ENCODE measurements at regions not wholly inside any gene's neighbourhood (a gene's known extent, or its start where the extent isn't known, plus 50 kb on each side); places are given as distances from the start of the nearest gene placed in this dataset.

GRCh38 chr1:229031481-229032341 is 239.2 kb upstream of the RAB4A start:
- DNase-seq (ENCODE audit: low read depth), result no peak

- DNase-seq (ENCODE audit: low read depth), result no peak
Measured at GRCh38 chr1:229032375-229032774, 238.5 kb upstream of the RAB4A start.

GRCh38 chr1:229033480-229033879 is 237.4 kb upstream of the RAB4A start:
- no peak for DNase-seq (ENCODE audit: low read depth)

GRCh38 chr1:229034342-229034741 is 236.6 kb upstream of the RAB4A start:
- DNase-seq (ENCODE audit: low read depth), result no peak

GRCh38 chr1:229035054-229035747 is 235.7 kb upstream of the RAB4A start:
- no peak for DNase-seq (ENCODE audit: low read depth)

GRCh38 chr1:229035748-229036082 is 235.2 kb upstream of the RAB4A start:
- DNase-seq (ENCODE audit: low read depth), result no peak

GRCh38 chr1:229037806-229038405 is 233.0 kb upstream of the RAB4A start:
- DNase-seq (ENCODE audit: low read depth), result no peak

GRCh38 chr1:229040630-229041358 is 230.1 kb upstream of the RAB4A start:
- DNase-seq (ENCODE audit: low read depth), result peak; percentile 4

GRCh38 chr1:229041946-229042345 is 229.0 kb upstream of the RAB4A start:
- no peak for DNase-seq (ENCODE audit: low read depth)

- DNase-seq (ENCODE audit: low read depth), result no peak
Measured at GRCh38 chr1:229042482-229042881, 228.4 kb upstream of the RAB4A start.

- no peak for DNase-seq (ENCODE audit: low read depth)
Measured at GRCh38 chr1:229043115-229043514, 227.8 kb upstream of the RAB4A start.

- no peak for DNase-seq (ENCODE audit: low read depth)
Measured at GRCh38 chr1:229046251-229046853, 224.6 kb upstream of the RAB4A start.

- DNase-seq (ENCODE audit: low read depth), result no peak
Measured at GRCh38 chr1:229047161-229047839, 223.6 kb upstream of the RAB4A start.

GRCh38 chr1:229047840-229048620 is 222.9 kb upstream of the RAB4A start:
- DNase-seq (ENCODE audit: low read depth), result no peak

- no peak for DNase-seq (ENCODE audit: low read depth)
Measured at GRCh38 chr1:229048896-229049295, 222.0 kb upstream of the RAB4A start.

GRCh38 chr1:229056046-229056445 is 214.9 kb upstream of the RAB4A start:
- DNase-seq (ENCODE audit: low read depth), result no peak

GRCh38 chr1:229058111-229058561 is 212.8 kb upstream of the RAB4A start:
- no peak for DNase-seq (ENCODE audit: low read depth)

GRCh38 chr1:229058729-229059128 is 212.2 kb upstream of the RAB4A start:
- DNase-seq (ENCODE audit: low read depth), result no peak

- DNase-seq (ENCODE audit: low read depth), result peak; percentile 2
Measured at GRCh38 chr1:229059671-229060539, 211.0 kb upstream of the RAB4A start.
